Skin epidermis (tissue), 12 donors: ENCODE measurements at regions not wholly inside any gene's neighbourhood (a gene's known extent, or its start where the extent isn't known, plus 50 kb on each side); places are given as distances from the start of the nearest gene placed in this dataset.
"Not testable (repeated sequence)": the region's sequence is repeated elsewhere in the genome, so short reads cannot be mapped to it uniquely, and the experiment has no call there.

ENCODE experiments used
- H3K27ac ChIP-seq, 21 experiments: fragments of 200-600 bp; sonication (generic) in 11 of 21; one replicate each; pipeline ENCODE4 v1.5.0; 2020; ENCODE audit warnings: mild to moderate bottlenecking in 3 of 21, inconsistent platforms in 2 of 21, moderate library complexity in 2 of 21
- H3K4me3 ChIP-seq, 7 experiments: fragments of 200-600 bp; sonication (generic) in 2 of 7; one replicate each; pipeline ENCODE4 v1.5.0; 2020; ENCODE audit warnings: inconsistent platforms in 2 of 7, mild to moderate bottlenecking in 2 of 7, moderate library complexity in 1 of 7

- H3K27ac ChIP-seq, result no peak overlapping the region
- no peak overlapping the region for H3K4me3 ChIP-seq
Measured at GRCh38 chr10:91073286-91073979, 147.0 kb upstream of the PCGF5 start.

- Histone ChIP-seq H3K27ac (no peak overlapping the region), H3K4me3 (no peak overlapping the region)
Measured at GRCh38 chr10:91076991-91077548, 143.4 kb upstream of the PCGF5 start.

DNA sequence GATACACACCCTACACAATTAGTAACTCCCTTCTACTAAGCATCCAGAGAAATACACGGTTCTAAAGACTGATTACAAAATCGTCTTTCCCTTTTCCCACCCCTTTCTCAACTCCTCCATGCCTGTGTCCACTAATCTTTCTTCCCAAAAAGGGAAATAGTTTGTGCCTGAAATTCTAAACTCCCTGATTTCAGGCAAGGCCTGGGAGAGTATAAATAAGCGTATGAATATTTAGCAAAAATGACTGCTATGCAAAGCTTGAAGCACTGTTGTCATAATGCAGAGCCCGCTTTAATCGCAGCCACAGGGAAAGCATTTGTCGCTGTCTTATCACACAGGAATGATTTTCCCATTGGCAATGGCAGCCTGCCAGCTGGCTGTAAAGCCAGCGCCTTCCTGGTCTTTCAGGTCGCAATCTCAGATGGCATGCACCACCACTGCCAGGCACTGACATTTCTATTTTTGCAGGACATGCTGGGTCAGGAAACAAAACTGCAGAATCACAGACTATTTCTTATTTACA is 142.9 kb upstream of the PCGF5 start:
- H3K4me3 ChIP-seq, result no peak overlapping the region

GRCh38 chr10:91080776-91081175 is 139.7 kb upstream of the PCGF5 start:
- Histone ChIP-seq H3K27ac (no peak overlapping the region), H3K4me3 (no peak overlapping the region)

More for the DNA sequence above, 142.9 kb upstream of the PCGF5 start:
- no peak overlapping the region for H3K27ac ChIP-seq

DNA sequence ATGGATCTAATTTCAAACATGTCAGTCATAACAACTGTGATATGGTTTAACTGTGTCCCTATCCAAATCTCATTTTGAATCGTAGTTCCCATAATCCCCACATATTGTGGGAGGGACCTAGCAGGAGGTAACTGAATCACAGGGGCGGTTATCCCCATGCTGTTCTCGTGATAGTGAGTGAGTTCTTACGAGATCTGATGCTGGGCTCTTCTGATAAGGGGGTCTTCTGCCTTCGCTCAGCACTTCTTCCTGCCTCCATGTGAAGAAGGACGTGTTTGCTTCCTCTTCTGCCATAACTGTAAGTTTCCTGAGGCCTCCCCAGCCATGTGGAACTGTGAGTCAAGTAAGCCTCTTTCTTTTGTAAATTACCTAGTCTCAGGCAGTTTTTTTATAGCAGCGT is 138.0 kb upstream of the PCGF5 start:
- Histone ChIP-seq H3K27ac (no peak overlapping the region), H3K4me3 (no peak overlapping the region)

DNA sequence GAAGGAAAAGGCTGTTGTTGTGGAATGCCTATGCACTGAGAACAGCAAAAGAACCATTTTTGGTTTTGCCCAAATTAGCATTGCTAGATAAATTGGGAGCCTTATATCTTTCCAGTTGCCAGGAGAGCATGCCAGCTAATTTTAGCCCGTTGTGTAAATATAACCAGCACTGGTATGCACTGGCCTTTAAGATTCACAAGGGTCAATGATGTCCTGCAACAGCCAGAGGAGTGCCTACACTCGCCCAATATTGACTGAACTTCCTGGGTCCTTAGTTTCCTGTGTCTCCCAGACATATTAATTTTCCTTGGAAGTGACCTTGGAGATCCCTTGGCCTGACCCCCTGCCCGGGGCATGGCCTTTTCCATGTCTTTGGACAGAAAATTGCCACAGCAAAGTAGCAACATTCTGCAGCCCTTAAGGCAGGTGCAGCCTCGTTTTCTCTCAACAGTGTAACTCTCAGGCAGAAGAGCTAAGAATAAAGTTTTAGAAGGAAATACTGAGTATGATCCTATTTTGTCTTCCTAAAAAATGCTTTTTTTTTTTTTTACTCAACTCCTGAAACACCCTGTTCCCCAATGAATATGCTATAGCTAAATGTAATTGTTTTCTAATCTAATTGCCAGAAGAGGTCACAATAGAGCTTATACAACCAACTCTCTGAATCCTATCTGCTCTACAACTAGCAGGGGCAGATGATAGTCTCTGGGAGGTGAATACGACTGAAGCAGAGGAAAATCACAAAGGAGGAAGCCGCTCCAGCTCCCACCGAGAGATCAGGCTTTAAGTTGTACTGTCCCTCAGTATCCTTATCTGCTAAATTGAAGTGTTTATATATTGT is 131.9 kb upstream of the PCGF5 start:
- Histone ChIP-seq H3K27ac (no peak overlapping the region), H3K4me3 (no peak overlapping the region)

DNA sequence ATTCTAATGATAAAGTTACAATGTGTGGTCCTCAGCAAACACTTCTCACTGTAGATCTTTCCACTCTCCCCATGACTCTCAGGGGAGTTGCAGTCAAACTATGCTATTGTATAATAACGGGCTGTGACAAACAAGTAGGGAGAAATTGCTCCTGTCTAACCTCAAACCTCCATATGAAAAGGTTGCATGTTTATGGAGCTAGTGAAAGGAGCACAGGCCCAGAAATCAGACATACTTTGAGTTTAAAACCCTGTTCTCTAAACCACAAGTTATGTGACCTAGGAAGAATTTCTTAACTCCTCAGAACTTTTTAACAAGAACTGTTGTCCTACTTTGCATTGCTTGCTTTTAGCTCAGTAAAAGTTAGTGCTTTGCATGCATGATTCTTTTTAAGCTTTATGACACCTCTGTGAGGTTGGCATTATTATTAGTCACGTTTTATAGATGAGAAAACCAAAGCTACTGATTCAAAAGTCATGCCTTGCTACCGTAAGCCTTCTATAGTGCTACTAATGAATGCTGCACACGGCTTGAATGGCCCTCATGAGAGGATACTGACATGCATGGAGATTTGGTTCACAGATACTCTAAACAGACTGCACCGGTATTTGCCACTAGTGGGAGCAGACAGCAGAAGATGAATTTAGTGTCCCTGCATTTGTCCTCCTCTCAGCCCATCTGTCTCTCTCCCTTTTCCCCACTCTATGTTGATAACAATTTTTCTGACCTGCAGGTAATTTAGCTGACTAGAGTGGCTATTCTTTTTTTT is 129.5 kb upstream of the PCGF5 start:
- H3K27ac ChIP-seq, result no peak overlapping the region
- no peak overlapping the region for H3K4me3 ChIP-seq

- no peak overlapping the region for H3K27ac ChIP-seq
Measured at GRCh38 chr10:91091780-91092179, 128.7 kb upstream of the PCGF5 start.

GRCh38 chr10:91096274-91096673 is 124.2 kb upstream of the PCGF5 start:
- Histone ChIP-seq H3K4me3 (no peak overlapping the region), H3K27ac (no peak overlapping the region)

More at GRCh38 chr10:91091780-91092179, 128.7 kb upstream of the PCGF5 start:
- H3K4me3 ChIP-seq, result no peak overlapping the region

- H3K27ac ChIP-seq, result no peak overlapping the region
Measured at GRCh38 chr10:91097313-91097712, 123.2 kb upstream of the PCGF5 start.

DNA sequence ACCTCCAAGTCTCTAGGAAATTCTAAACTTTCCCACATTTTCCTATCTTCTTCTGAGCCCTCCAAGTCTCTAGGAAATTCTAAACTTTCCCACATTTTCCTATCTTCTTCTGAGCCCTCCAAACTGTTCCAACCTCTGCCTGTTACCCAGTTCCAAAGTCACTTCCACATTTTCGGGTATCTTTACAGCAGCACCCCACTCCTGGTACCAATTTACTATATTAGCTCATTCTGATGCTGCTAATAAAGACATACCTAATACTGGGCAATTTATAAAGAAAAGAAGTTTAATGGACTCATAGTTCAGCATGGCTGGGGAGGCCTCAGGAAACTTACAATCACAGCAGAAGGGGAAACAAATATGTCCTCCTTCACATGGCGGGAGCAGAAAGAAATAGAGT is 122.4 kb upstream of the PCGF5 start:
- H3K27ac ChIP-seq, H3K4me3 ChIP-seq: not testable (repeated sequence)

More at GRCh38 chr10:91097313-91097712, 123.2 kb upstream of the PCGF5 start:
- no peak overlapping the region for H3K4me3 ChIP-seq

DNA sequence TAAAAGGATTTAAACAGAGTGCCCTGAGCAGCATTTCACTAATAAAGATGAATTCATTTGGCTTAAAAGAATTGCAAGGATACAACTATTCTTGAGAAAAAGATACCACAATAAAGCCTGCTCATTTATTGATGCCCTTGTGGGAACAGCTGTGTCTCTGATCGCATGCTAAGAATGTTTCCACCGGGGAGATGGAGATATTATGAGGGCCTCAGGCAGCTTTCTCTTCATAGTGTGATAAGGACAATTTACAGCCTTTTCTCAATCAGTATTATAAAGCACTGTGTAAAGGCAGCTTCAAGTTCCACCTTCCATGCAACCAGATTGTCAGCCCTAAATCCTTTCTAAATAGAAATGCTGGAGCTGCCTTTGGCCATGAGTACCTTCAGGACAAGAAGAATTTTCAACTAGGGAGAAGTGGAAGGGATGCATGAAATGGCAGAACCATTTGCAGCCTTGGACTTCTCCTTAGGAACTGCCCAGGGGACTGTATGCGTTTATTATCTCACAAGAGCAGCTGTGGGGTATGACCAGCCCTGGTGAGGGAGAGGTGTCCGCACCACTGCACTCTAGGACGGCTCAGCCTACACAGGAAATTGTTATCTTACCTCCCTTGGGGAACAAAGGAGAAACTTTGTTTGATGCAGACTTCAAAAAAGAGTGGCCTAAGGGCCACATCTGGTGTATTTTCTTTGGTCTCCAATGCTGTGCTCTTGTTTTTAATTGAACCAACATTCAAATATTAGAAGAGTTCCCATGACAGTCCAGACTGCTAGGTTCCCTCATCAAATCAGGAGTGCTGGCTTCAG is 116.9 kb upstream of the PCGF5 start:
- Histone ChIP-seq H3K4me3 (no peak overlapping the region), H3K27ac (no peak overlapping the region)

GRCh38 chr10:91104193-91105041 is 116.0 kb upstream of the PCGF5 start:
- no peak overlapping the region for H3K27ac ChIP-seq
- no peak overlapping the region for H3K4me3 ChIP-seq

DNA sequence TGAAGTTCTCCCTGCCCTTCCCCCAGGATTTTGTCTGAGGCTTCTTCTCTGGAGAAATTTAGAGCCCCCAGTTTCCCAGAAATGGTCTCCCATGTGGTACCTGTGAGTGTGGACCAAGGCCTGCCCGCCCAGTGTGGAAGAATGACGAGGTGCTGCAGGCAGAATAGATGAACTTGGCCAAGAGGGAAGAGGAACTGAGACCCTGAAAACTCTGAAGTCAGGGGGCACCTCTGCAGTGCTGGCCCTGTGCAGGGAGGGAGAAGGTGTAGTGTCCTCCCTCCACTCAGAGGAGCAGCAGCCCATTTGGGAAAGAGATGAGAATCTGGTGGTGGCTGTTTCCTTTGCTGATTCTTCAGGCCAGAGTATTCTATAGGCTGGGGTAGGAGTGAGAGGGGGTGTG is 115.2 kb upstream of the PCGF5 start:
- Histone ChIP-seq H3K27ac (no peak overlapping the region), H3K4me3 (no peak overlapping the region)

GRCh38 chr10:91108820-91109219 is 111.6 kb upstream of the PCGF5 start:
- H3K4me3 ChIP-seq, result no peak overlapping the region
- no peak overlapping the region for H3K27ac ChIP-seq

GRCh38 chr10:91111060-91111459 is 109.4 kb upstream of the PCGF5 start:
- Histone ChIP-seq H3K27ac (no peak overlapping the region), H3K4me3 (no peak overlapping the region)

GRCh38 chr10:91115618-91116390 is 104.7 kb upstream of the PCGF5 start:
- Histone ChIP-seq H3K27ac (no peak overlapping the region), H3K4me3 (no peak overlapping the region)
